ENCODE measurements at regions not wholly inside any gene's neighbourhood (a gene's known extent, or its start where the extent isn't known, plus 50 kb on each side); places are given as distances from the start of the nearest gene placed in this dataset.
"Not testable (repeated sequence)": the region's sequence is repeated elsewhere in the genome, so short reads cannot be mapped to it uniquely, and the experiment has no call there.

GRCh38 chr12:47441490-47441889 lies 264.3 kb downstream of the RPAP3 start:
- H3K27ac ChIP-seq: no peak overlapping the region
- no peak for TF ChIP-seq ZFX (IDR thresholded peaks at IDR 0.05; ENCODE audit: borderline replicate concordance)
- TF ChIP-seq CTCF (IDR thresholded peaks at IDR 0.05): no peak

- H3K27ac ChIP-seq: no peak overlapping the region
- TF ChIP-seq CTCF (IDR thresholded peaks at IDR 0.05): no peak
- no peak for TF ChIP-seq ZFX (IDR thresholded peaks at IDR 0.05; ENCODE audit: borderline replicate concordance)
These were observed 267.7 kb downstream of the RPAP3 start for GRCh38 chr12:47438175-47438574.

- TF ChIP-seq CTCF (IDR thresholded peaks at IDR 0.05) (no peak), ZFX (IDR thresholded peaks at IDR 0.05; ENCODE audit: borderline replicate concordance) (no peak)
- H3K27ac ChIP-seq: no peak overlapping the region
These were observed 268.3 kb downstream of the RPAP3 start for GRCh38 chr12:47437570-47437969.

- H3K27ac ChIP-seq: no peak overlapping the region
- no peak for TF ChIP-seq ZFX (IDR thresholded peaks at IDR 0.05; ENCODE audit: borderline replicate concordance)
- no peak for TF ChIP-seq CTCF (IDR thresholded peaks at IDR 0.05)
These were observed 272.0 kb downstream of the RPAP3 start for GRCh38 chr12:47433876-47434275.

- H3K27ac ChIP-seq: not testable (repeated sequence)
These were observed 279.0 kb downstream of the RPAP3 start for GRCh38 chr12:47426678-47427309.

GRCh38 chr12:47422611-47423010 lies 283.2 kb downstream of the RPAP3 start:
- no peak for TF ChIP-seq CTCF (IDR thresholded peaks at IDR 0.05)
- TF ChIP-seq ZFX (IDR thresholded peaks at IDR 0.05; ENCODE audit: borderline replicate concordance): no peak
- H3K27ac ChIP-seq: no peak overlapping the region

GRCh38 chr12:47419497-47419896 lies 286.3 kb downstream of the RPAP3 start:
- TF ChIP-seq ZFX (IDR thresholded peaks at IDR 0.05; ENCODE audit: borderline replicate concordance) (no peak), CTCF (IDR thresholded peaks at IDR 0.05) (no peak)
- H3K27ac ChIP-seq: no peak overlapping the region

- no peak overlapping the region for H3K27ac ChIP-seq
- no peak for TF ChIP-seq CTCF (IDR thresholded peaks at IDR 0.05)
- no peak for TF ChIP-seq ZFX (IDR thresholded peaks at IDR 0.05; ENCODE audit: borderline replicate concordance)
These were observed 287.9 kb downstream of the RPAP3 start for GRCh38 chr12:47417955-47418354.
